GM12873 (cell line): ENCODE measurements at regions not wholly inside any gene's neighbourhood (a gene's known extent, or its start where the extent isn't known, plus 50 kb on each side); places are given as distances from the start of the nearest gene placed in this dataset.

Source experiments
- TF ChIP-seq, protein P1 (sequence below): IDR thresholded peaks from 2 replicates; pipeline ENCODE4 v1.5.1; 2012; ENCODE audit warnings: low read depth, mild to moderate bottlenecking, moderate library complexity, low read length, control low read depth; ENCODE audit not compliant: insufficient read depth; ENCODE audit errors: missing control alignments

GRCh38 chr6:40268614-40269013 is 318.6 kb downstream of the LRFN2 start:
- TF ChIP-seq, protein P1, sequence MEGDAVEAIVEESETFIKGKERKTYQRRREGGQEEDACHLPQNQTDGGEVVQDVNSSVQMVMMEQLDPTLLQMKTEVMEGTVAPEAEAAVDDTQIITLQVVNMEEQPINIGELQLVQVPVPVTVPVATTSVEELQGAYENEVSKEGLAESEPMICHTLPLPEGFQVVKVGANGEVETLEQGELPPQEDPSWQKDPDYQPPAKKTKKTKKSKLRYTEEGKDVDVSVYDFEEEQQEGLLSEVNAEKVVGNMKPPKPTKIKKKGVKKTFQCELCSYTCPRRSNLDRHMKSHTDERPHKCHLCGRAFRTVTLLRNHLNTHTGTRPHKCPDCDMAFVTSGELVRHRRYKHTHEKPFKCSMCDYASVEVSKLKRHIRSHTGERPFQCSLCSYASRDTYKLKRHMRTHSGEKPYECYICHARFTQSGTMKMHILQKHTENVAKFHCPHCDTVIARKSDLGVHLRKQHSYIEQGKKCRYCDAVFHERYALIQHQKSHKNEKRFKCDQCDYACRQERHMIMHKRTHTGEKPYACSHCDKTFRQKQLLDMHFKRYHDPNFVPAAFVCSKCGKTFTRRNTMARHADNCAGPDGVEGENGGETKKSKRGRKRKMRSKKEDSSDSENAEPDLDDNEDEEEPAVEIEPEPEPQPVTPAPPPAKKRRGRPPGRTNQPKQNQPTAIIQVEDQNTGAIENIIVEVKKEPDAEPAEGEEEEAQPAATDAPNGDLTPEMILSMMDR, result no peak

DNA sequence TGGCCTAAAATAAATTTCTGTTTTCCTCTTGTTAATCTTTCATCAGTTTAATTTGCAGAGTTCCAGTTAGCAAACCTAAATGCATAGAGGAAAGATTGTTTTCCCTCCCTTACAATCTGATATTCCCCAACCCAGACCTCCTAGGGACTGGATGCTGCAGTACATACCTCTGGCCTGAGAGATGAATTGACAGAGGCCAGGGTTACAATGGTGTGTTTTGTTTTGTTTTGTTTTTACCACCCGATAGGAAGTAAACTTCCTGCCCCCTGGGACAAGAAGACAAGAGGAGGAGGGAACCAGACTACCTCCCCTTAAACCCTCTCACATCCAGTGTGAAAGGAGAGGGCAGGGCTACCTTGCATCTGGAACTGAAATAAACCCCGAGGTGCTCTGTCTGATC is 319.0 kb downstream of the LRFN2 start:
- TF ChIP-seq, protein P1, result no peak

DNA sequence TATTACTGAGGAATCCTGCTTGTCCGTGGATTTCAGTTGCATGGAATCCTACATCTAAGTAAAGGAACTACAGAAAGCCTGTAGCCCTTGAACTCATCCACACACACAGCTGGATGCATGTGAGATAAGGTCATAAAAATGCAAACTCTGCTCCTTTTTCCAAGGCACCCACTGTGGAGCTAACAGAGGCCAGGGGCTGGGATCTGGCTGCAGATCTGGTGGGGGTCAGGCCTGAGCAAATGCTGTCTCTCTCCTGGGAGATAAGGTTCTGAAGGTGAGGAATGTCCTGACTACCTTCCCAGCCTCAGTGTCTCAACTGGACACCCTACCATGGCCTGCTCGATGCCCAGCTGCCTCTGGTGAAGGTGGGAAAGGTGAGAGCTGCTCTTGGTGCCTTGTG is 321.5 kb downstream of the LRFN2 start:
- TF ChIP-seq, protein P1, result no peak

GRCh38 chr6:40263970-40264369 is 323.2 kb downstream of the LRFN2 start:
- TF ChIP-seq, protein P1, result no peak

- TF ChIP-seq, protein P1, result no peak
These were observed 324.8 kb downstream of the LRFN2 start for GRCh38 chr6:40262363-40262762.

DNA sequence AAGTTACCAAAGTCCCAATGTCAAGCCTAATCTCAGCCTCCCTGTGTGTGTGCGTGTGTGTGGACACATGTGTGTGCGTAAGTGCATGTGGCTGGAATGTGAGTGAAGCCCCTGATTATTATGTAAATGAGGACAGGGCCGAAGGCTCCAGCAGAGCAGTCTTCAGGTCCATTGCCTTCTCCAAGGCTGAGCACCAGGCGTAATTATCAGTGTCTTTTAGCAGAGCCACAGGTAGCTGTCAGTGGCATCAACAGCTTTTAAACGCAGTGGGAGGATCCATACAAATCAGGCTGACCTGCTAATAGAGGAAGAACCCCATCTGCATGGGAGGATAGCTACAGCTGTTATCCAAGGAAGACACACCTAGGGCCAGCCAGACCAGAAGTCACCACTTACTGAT is 324.3 kb upstream of the MOCS1 start:
- TF ChIP-seq, protein P1, result no peak

DNA sequence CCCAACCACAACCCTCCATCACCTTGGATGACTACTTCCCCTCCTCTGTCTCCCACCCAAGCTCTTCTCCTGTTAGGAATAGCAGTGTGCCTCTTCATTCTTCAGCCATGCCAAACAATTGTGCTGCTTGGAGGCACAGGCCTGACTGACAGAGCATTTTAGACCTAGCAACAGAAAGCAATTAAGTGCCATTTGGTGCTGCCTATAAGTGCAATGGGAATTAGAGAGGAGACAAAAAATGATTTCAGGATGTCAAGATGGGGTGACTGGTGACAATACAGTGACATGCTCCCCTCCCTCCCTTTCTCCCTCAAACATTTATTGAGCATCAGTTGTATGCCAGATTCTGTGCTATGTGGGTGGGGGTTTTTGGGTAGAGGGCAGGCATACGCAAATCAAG is 322.6 kb upstream of the MOCS1 start:
- TF ChIP-seq, protein P1, result no peak
